Thyroid gland (tissue), 4 donors: ENCODE measurements at regions not wholly inside any gene's neighbourhood (a gene's known extent, or its start where the extent isn't known, plus 50 kb on each side); places are given as distances from the start of the nearest gene placed in this dataset.

ENCODE experiments used
- DNase-seq, 2 donors: peaks; one replicate each; pipeline ENCODE4 v3.0.0-alpha.2; 2019
- H3K27ac ChIP-seq, 3 donors: fragments of 200-600 bp; sonication (generic); 1 replicate in 2 of 3; 2 replicates in 1 of 3; pipeline ENCODE4 v1.5.1; 2016 to 2019; ENCODE audit warnings: mild to moderate bottlenecking in 1 of 3, moderate library complexity in 1 of 3
- H3K27me3 ChIP-seq: fragments of 200-600 bp; sonication (generic); one replicate; pipeline ENCODE4 v1.5.1; 2019
- H3K36me3 ChIP-seq, 2 donors: fragments of 200-600 bp; sonication (generic); one replicate each; pipeline ENCODE4 v1.5.1; 2016 to 2019
- H3K4me1 ChIP-seq, 2 donors: fragments of 200-600 bp; sonication (generic); one replicate each; pipeline ENCODE4 v1.5.1; 2017 to 2019
- H3K4me3 ChIP-seq, 3 donors: fragments of 200-600 bp; sonication (generic); replicated peaks in 1 of 3; 1 replicate in 2 of 3; 2 replicates in 1 of 3; pipeline ENCODE4 v1.5.1; 2016; ENCODE audit warnings: mild to moderate bottlenecking in 1 of 3
- H3K9me3 ChIP-seq: fragments of 200-600 bp; sonication (generic); one replicate; pipeline ENCODE4 v1.5.1; 2017
- POLR2A ChIP-seq, 2 donors: fragments of 450-650 bp; IDR thresholded peaks; one replicate each; pipeline ENCODE4 v1.6.1; 2017; ENCODE audit warnings: antibody characterized with exemption in 2 of 2, mild to moderate bottlenecking in 2 of 2, moderate library complexity in 1 of 2
- WGBS, 2 donors: methylation state at CpG; one replicate each; pipeline ENCODE4 v1.1.5; 2017; 5-methylcytosine and 5-hydroxymethylcytosine counted together
- intact Hi-C: fragments of 100-400 bp; cut with DNase I; formaldehyde crosslinking; loops from one replicate; pipeline ENCODE4 v1.15.1; 2023
- TF ChIP-seq, protein P1 (sequence below), 6 experiments: fragments of 200-600 bp in 3 of 6; fragments of 450-650 bp in 3 of 6; sonication (generic) in 3 of 6; IDR thresholded peaks; one replicate each; pipeline ENCODE4 v1.5.1; 2016 to 2019; ENCODE audit warnings: antibody characterized with exemption in 6 of 6, mild to moderate bottlenecking in 2 of 6, inconsistent platforms in 1 of 6, moderate library complexity in 1 of 6

GRCh38 chr13:48146636-48147035, 51.7 kb upstream of the MED4 start:
- no peaks in the 10 kb centered on the region for H3K36me3 ChIP-seq
- no peaks in the 10 kb centered on the region for H3K4me1 ChIP-seq
- no peaks in the 10 kb centered on the region for H3K27me3 ChIP-seq
- WGBS, 2 donors, result 99 to 100% methylated on average over 2 of the region's 2 CpGs
- intact Hi-C loops, result no loop called here
- no peak overlapping the region for H3K4me3 ChIP-seq
- H3K27ac ChIP-seq, result no peak overlapping the region
- TF ChIP-seq, protein P1, sequence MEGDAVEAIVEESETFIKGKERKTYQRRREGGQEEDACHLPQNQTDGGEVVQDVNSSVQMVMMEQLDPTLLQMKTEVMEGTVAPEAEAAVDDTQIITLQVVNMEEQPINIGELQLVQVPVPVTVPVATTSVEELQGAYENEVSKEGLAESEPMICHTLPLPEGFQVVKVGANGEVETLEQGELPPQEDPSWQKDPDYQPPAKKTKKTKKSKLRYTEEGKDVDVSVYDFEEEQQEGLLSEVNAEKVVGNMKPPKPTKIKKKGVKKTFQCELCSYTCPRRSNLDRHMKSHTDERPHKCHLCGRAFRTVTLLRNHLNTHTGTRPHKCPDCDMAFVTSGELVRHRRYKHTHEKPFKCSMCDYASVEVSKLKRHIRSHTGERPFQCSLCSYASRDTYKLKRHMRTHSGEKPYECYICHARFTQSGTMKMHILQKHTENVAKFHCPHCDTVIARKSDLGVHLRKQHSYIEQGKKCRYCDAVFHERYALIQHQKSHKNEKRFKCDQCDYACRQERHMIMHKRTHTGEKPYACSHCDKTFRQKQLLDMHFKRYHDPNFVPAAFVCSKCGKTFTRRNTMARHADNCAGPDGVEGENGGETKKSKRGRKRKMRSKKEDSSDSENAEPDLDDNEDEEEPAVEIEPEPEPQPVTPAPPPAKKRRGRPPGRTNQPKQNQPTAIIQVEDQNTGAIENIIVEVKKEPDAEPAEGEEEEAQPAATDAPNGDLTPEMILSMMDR (IDR thresholded peaks at IDR 0.05), result no peak
- no peak for TF ChIP-seq POLR2A (IDR thresholded peaks at IDR 0.05)
- no peaks in the 10 kb centered on the region for H3K9me3 ChIP-seq
- no peak for DNase-seq

- DNase-seq, result no peak
- no peak overlapping the region for H3K4me3 ChIP-seq
- H3K9me3 ChIP-seq, result no peaks in the 10 kb centered on the region
- H3K27me3 ChIP-seq, result no peaks in the 10 kb centered on the region
- TF ChIP-seq POLR2A (IDR thresholded peaks at IDR 0.05), result no peak
- TF ChIP-seq, protein P1 (IDR thresholded peaks at IDR 0.05), result no peak
- no peak overlapping the region for H3K27ac ChIP-seq
- intact Hi-C loops, result no loop called here
- H3K4me1 ChIP-seq, result no peaks in the 10 kb centered on the region
- no peaks in the 10 kb centered on the region for H3K36me3 ChIP-seq
- 97% methylated on average over 1 of the region's 1 CpG for WGBS, 2 donors
Measured at GRCh38 chr13:48146122-48146521, 51.2 kb upstream of the MED4 start.
